ENCODE measurements at regions not wholly inside any gene's neighbourhood (a gene's known extent, or its start where the extent isn't known, plus 50 kb on each side); places are given as distances from the start of the nearest gene placed in this dataset.

DNA sequence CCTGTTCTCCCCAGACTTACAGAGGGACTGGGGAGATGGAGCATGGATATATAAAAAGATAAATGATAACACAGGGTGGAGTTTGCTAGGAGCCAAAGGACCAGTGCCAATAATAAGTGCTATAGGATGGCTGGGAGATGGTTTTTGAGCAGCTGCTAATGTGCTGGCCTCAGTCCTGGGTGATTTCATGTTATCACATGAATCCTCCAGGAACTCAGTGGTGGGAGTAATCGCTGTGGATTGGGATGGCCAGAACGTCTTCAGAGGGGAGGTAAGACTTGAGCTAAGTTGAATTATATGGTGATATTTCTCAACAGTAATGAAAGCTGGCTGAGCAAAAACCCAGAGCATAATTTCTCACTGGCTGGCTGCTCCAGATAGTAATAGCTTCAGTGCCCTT lies 441.4 kb downstream of the SLC4A3 start:
- Histone ChIP-seq H3K4me2 (no peak overlapping the region), H3K79me2 (no peaks in the 10 kb centered on the region), H3K9me2 (replicated peaks; ENCODE audit: insufficient read depth) (no peaks in the 10 kb centered on the region), H3K27me3 (no peaks in the 10 kb centered on the region), H3K4me3 (no peak overlapping the region), H3K9me3 (ENCODE audit: low read depth) (no peaks in the 10 kb centered on the region), H3K27ac (no peak overlapping the region), H3K4me1 (ENCODE audit: insufficient read depth) (no peaks in the 10 kb centered on the region), H3K36me3 (replicated peaks; ENCODE audit: insufficient read depth, low read depth) (no peaks in the 10 kb centered on the region), H2AFZ (no peak overlapping the region), H4K20me1 (ENCODE audit: insufficient read depth, poor library complexity, severe bottlenecking) (no peaks in the 10 kb centered on the region)
- DNase-seq (ENCODE audit: low spot score): no peak
- no peak for TF ChIP-seq CTCF (IDR thresholded peaks at IDR 0.05; ENCODE audit: poor library complexity)
- TF ChIP-seq EZH2phosphoT487 (IDR thresholded peaks at IDR 0.05; ENCODE audit: low read depth, severe bottlenecking, unreplicated experiment): no peak
- no peak for TF ChIP-seq EZH2 (IDR thresholded peaks at IDR 0.05; ENCODE audit: borderline replicate concordance)
- WGBS (ENCODE audit: low lambda C conversion rate, missing lambda C conversion rate): 63% methylated on average over 2 of the region's 2 CpGs

DNA sequence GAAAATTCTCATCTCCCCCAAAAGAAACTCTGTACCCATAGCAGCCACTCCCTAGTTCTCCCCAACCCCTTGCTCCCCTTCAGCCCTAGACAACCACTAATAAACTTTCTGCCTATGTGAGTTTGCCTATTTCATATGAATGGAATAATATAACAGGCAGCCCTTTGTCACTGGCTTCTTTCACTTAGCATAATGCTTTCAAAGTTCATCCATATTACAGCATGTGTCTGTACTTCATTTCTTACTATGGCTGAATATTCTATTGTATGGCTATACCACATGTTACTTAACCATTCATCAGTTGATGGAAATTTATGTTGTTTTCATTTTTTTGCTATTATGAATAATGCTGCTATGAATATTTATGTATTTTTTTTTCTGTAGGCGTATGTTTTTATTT lies 442.9 kb downstream of the SLC4A3 start:
- Histone ChIP-seq H3K4me3 (no peak overlapping the region), H3K36me3 (replicated peaks; ENCODE audit: insufficient read depth, low read depth) (no peaks in the 10 kb centered on the region), H3K79me2 (no peaks in the 10 kb centered on the region), H2AFZ (no peak overlapping the region), H3K27me3 (no peaks in the 10 kb centered on the region), H3K9me3 (ENCODE audit: low read depth) (no peaks in the 10 kb centered on the region), H3K4me1 (ENCODE audit: insufficient read depth) (no peaks in the 10 kb centered on the region), H3K9me2 (replicated peaks; ENCODE audit: insufficient read depth) (no peaks in the 10 kb centered on the region), H4K20me1 (ENCODE audit: insufficient read depth, poor library complexity, severe bottlenecking) (no peaks in the 10 kb centered on the region), H3K4me2 (no peak overlapping the region), H3K27ac (no peak overlapping the region)
- WGBS (ENCODE audit: low lambda C conversion rate, missing lambda C conversion rate): 96% methylated on average over 1 of the region's 1 CpG
- TF ChIP-seq CTCF (IDR thresholded peaks at IDR 0.05; ENCODE audit: poor library complexity) (no peak), EZH2phosphoT487 (IDR thresholded peaks at IDR 0.05; ENCODE audit: low read depth, severe bottlenecking, unreplicated experiment) (no peak), EZH2 (IDR thresholded peaks at IDR 0.05; ENCODE audit: borderline replicate concordance) (no peak)
- no peak for DNase-seq (ENCODE audit: low spot score)

GRCh38 chr2:220071696-220072095 lies 444.3 kb downstream of the SLC4A3 start:
- no peaks in the 10 kb centered on the region for H3K9me3 ChIP-seq (ENCODE audit: low read depth)
- H3K4me2 ChIP-seq: no peak overlapping the region
- no peaks in the 10 kb centered on the region for H3K9me2 ChIP-seq (replicated peaks; ENCODE audit: insufficient read depth)
- no peak overlapping the region for H2AFZ ChIP-seq
- H3K4me1 ChIP-seq (ENCODE audit: insufficient read depth): no peaks in the 10 kb centered on the region
- no peak overlapping the region for H3K27ac ChIP-seq
- no peak for TF ChIP-seq CTCF (IDR thresholded peaks at IDR 0.05; ENCODE audit: poor library complexity)
- TF ChIP-seq EZH2 (IDR thresholded peaks at IDR 0.05; ENCODE audit: borderline replicate concordance): no peak
- no peak for TF ChIP-seq EZH2phosphoT487 (IDR thresholded peaks at IDR 0.05; ENCODE audit: low read depth, severe bottlenecking, unreplicated experiment)
- DNase-seq (ENCODE audit: low spot score): no peak
- no peaks in the 10 kb centered on the region for H4K20me1 ChIP-seq (ENCODE audit: insufficient read depth, poor library complexity, severe bottlenecking)
- H3K4me3 ChIP-seq: no peak overlapping the region
- H3K36me3 ChIP-seq (replicated peaks; ENCODE audit: insufficient read depth, low read depth): no peaks in the 10 kb centered on the region
- no peaks in the 10 kb centered on the region for H3K27me3 ChIP-seq
- H3K79me2 ChIP-seq: no peaks in the 10 kb centered on the region
- WGBS (ENCODE audit: low lambda C conversion rate, missing lambda C conversion rate): 65% methylated on average over 5 of the region's 5 CpGs

GRCh38 chr2:220072669-220073220 lies 445.3 kb downstream of the SLC4A3 start:
- Histone ChIP-seq H3K27me3 (no peaks in the 10 kb centered on the region), H3K36me3 (replicated peaks; ENCODE audit: insufficient read depth, low read depth) (no peaks in the 10 kb centered on the region), H3K27ac (no peak overlapping the region), H3K9me3 (ENCODE audit: low read depth) (no peaks in the 10 kb centered on the region), H2AFZ (no peak overlapping the region), H3K4me1 (ENCODE audit: insufficient read depth) (peaks cover 5% of the 10 kb centered on the region), H3K79me2 (no peaks in the 10 kb centered on the region), H4K20me1 (ENCODE audit: insufficient read depth, poor library complexity, severe bottlenecking) (no peaks in the 10 kb centered on the region), H3K4me3 (no peak overlapping the region), H3K4me2 (no peak overlapping the region), H3K9me2 (replicated peaks; ENCODE audit: insufficient read depth) (no peaks in the 10 kb centered on the region)
- DNase-seq (ENCODE audit: low spot score): no peak
- 82% methylated on average over 8 of the region's 8 CpGs for WGBS (ENCODE audit: low lambda C conversion rate, missing lambda C conversion rate)
- no peak for TF ChIP-seq EZH2 (IDR thresholded peaks at IDR 0.05; ENCODE audit: borderline replicate concordance)
- no peak for TF ChIP-seq CTCF (IDR thresholded peaks at IDR 0.05; ENCODE audit: poor library complexity)
- TF ChIP-seq EZH2phosphoT487 (IDR thresholded peaks at IDR 0.05; ENCODE audit: low read depth, severe bottlenecking, unreplicated experiment): no peak

Data from hepatocyte (in vitro differentiated cells).